DND-41 (cell line): ENCODE measurements at regions not wholly inside any gene's neighbourhood (a gene's known extent, or its start where the extent isn't known, plus 50 kb on each side); places are given as distances from the start of the nearest gene placed in this dataset.

Source experiments
- ATAC-seq: fragments of 200-7000 bp; cut with Tn5 transposase; 3 replicates; pipeline ENCODE4 v1.9.1; 2021; ENCODE audit warnings: low read depth; ENCODE audit not compliant: insufficient read depth
- DNase-seq: peaks from one replicate; pipeline ENCODE4 v3.0.0-alpha.2; 2020
- H2AFZ ChIP-seq: 2 replicates; pipeline ENCODE4 v1.6.0; 2012; ENCODE audit warnings: low read depth, low read length
- H3K27ac ChIP-seq: 2 replicates; pipeline ENCODE4 v1.5.1; 2012; ENCODE audit warnings: low read length, inconsistent platforms
- H3K27me3 ChIP-seq: fragments of 200-600 bp; sonication (generic); 2 replicates; pipeline ENCODE4 v1.6.0; 2012; ENCODE audit warnings: low read length, mild to moderate bottlenecking, inconsistent platforms; ENCODE audit not compliant: insufficient read depth, poor library complexity
- H3K36me3 ChIP-seq: 2 replicates; pipeline ENCODE4 v1.5.1; 2012; ENCODE audit warnings: low read length, inconsistent platforms; ENCODE audit not compliant: insufficient read depth
- H3K4me1 ChIP-seq: 2 replicates; pipeline ENCODE4 v1.5.1; 2012; ENCODE audit warnings: mild to moderate bottlenecking, low read length; ENCODE audit not compliant: insufficient read depth
- H3K4me2 ChIP-seq: 2 replicates; pipeline ENCODE4 v1.6.0; 2012; ENCODE audit warnings: mild to moderate bottlenecking, moderate library complexity, low read length, inconsistent platforms; ENCODE audit not compliant: insufficient read depth
- H3K4me3 ChIP-seq, 2 experiments: fragments of 200-600 bp in 1 of 2; shearing (Covaris generic) in 1 of 2; 2 replicates each; pipeline ENCODE4 v1.5.1; 2012 to 2016; ENCODE audit warnings: inconsistent platforms in 2 of 2, low read length in 2 of 2, mild to moderate bottlenecking in 2 of 2, low read depth in 1 of 2, moderate library complexity in 1 of 2
- H3K79me2 ChIP-seq: 2 replicates; pipeline ENCODE4 v1.6.0; 2012; ENCODE audit warnings: low read length, inconsistent platforms; ENCODE audit not compliant: insufficient read depth
- H3K9ac ChIP-seq: 2 replicates; pipeline ENCODE4 v1.6.0; 2012; ENCODE audit warnings: low read depth, mild to moderate bottlenecking, inconsistent platforms, low read length, moderate library complexity
- H3K9me3 ChIP-seq: 2 replicates; pipeline ENCODE4 v1.5.1; 2012; ENCODE audit warnings: low read length, moderate library complexity, mild to moderate bottlenecking, inconsistent platforms; ENCODE audit not compliant: insufficient read depth, severe bottlenecking
- H4K20me1 ChIP-seq: 2 replicates; pipeline ENCODE4 v1.6.0; 2012; ENCODE audit warnings: low read length; ENCODE audit not compliant: insufficient read depth
- EZH2 ChIP-seq: IDR thresholded peaks from 3 replicates; pipeline ENCODE4 v1.6.1; 2012; ENCODE audit warnings: borderline replicate concordance, low read depth, mild to moderate bottlenecking, moderate library complexity, low read length, inconsistent platforms; ENCODE audit not compliant: severe bottlenecking
- TF ChIP-seq, protein P1 (sequence below): IDR thresholded peaks from 2 replicates; pipeline ENCODE4 v1.5.1; 2012; ENCODE audit warnings: borderline replicate concordance, low read length, moderate library complexity, mild to moderate bottlenecking; ENCODE audit not compliant: poor library complexity, severe bottlenecking; ENCODE audit errors: extremely low read depth

DNA sequence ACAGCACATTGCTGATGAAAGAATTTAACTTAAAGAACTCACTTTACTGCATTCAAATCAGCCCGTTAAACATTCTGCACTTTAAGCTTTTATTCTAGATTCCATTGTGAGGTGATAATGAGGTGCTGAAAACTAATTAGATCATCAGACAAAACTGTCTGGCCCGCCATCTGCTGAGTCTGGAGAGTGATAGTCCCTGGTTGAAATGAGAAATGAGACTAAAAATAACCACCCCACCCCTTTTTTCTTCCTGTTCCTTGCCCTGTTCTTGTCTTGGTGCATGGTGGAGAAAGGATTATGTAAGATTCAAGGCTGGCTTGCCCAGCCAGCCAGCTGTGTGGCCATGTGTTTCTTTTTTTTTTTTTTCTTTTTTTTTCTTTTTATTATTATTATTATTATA lies 277.0 kb upstream of the COBL start:
- Histone ChIP-seq H2AFZ (no peak overlapping the region), H3K36me3 (no peaks in the 10 kb centered on the region), H3K27ac (no peak overlapping the region), H4K20me1 (no peaks in the 10 kb centered on the region), H3K4me2 (no peak overlapping the region), H3K79me2 (no peaks in the 10 kb centered on the region), H3K4me1 (no peaks in the 10 kb centered on the region), H3K9ac (no peak overlapping the region), H3K27me3 (no peaks in the 10 kb centered on the region), H3K4me3 (no peak overlapping the region), H3K9me3 (no peaks in the 10 kb centered on the region)
- no peak for ATAC-seq
- TF ChIP-seq EZH2: no peak
- TF ChIP-seq, protein P1, sequence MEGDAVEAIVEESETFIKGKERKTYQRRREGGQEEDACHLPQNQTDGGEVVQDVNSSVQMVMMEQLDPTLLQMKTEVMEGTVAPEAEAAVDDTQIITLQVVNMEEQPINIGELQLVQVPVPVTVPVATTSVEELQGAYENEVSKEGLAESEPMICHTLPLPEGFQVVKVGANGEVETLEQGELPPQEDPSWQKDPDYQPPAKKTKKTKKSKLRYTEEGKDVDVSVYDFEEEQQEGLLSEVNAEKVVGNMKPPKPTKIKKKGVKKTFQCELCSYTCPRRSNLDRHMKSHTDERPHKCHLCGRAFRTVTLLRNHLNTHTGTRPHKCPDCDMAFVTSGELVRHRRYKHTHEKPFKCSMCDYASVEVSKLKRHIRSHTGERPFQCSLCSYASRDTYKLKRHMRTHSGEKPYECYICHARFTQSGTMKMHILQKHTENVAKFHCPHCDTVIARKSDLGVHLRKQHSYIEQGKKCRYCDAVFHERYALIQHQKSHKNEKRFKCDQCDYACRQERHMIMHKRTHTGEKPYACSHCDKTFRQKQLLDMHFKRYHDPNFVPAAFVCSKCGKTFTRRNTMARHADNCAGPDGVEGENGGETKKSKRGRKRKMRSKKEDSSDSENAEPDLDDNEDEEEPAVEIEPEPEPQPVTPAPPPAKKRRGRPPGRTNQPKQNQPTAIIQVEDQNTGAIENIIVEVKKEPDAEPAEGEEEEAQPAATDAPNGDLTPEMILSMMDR: no peak
- DNase-seq: no peak

DNA sequence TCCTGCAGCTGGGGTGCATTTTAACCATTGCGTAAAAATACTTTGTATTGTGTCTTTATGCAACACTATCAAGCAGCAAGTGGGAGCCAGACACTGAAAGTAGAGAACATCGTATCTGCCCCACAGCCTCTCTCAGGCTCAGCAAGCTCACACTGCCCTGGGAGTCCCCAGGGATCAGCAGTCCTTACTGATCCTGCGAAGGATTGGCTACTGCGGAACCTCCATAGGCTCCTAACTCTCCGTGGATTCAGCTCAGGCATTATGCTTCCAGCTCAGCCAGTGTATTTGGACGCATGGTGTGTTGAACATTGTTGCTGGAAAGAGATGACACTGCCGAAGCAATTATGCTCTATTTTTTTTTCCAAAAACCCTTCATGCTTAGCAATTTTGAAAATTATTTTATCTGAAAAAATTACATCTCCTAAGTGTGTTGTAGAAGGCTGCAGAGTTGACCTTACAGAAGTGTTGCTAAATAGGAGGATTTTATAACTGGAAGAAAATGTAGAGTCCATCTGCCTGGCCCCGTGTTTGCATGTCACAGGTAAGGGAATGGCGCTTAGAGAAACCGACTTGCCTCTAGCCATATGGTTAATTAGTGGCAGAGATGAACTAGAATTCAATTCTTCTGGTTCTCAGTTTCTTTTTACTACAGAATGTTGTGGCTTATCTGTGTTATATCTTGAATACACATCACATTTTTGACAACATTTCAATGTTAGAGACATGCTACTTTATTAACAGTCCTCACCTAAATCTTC lies 276.4 kb upstream of the COBL start:
- no peaks in the 10 kb centered on the region for H3K36me3 ChIP-seq
- H3K79me2 ChIP-seq: no peaks in the 10 kb centered on the region
- ATAC-seq: no peak
- no peak overlapping the region for H2AFZ ChIP-seq
- H4K20me1 ChIP-seq: no peaks in the 10 kb centered on the region
- H3K9ac ChIP-seq: no peak overlapping the region
- H3K4me1 ChIP-seq: no peaks in the 10 kb centered on the region
- no peaks in the 10 kb centered on the region for H3K27me3 ChIP-seq
- TF ChIP-seq, protein P1: no peak
- TF ChIP-seq EZH2: no peak
- no peak overlapping the region for H3K4me2 ChIP-seq
- H3K4me3 ChIP-seq: no peak overlapping the region
- H3K27ac ChIP-seq: no peak overlapping the region
- no peaks in the 10 kb centered on the region for H3K9me3 ChIP-seq
- no peak for DNase-seq

DNA sequence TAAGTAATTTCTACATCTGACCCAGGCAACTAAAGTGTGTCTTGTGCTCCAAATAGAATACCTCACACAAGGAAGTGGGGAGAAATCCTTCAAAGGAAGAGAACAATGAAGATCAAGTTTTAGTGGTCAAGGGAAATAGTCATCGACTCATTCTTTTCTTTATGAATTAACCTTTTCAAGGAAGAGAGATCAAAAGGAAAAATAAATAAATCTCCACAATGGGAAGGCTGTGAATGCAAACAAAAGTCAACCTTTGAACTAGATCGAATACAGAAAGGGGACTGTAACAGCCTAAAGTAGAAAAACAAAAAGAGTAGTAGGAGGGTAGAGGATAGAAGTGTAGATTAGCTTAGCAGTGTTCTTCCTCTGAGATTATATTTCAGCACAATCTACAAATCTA lies 274.6 kb upstream of the COBL start:
- H3K4me2 ChIP-seq: no peak overlapping the region
- H3K79me2 ChIP-seq: no peaks in the 10 kb centered on the region
- no peaks in the 10 kb centered on the region for H3K27me3 ChIP-seq
- no peaks in the 10 kb centered on the region for H3K9me3 ChIP-seq
- no peak overlapping the region for H3K27ac ChIP-seq
- no peak overlapping the region for H2AFZ ChIP-seq
- no peak overlapping the region for H3K4me3 ChIP-seq
- no peak for TF ChIP-seq EZH2
- TF ChIP-seq, protein P1: no peak
- no peak overlapping the region for H3K9ac ChIP-seq
- ATAC-seq (no peak), DNase-seq (no peak)
- H3K4me1 ChIP-seq: no peaks in the 10 kb centered on the region
- H3K36me3 ChIP-seq: no peaks in the 10 kb centered on the region
- H4K20me1 ChIP-seq: no peaks in the 10 kb centered on the region
